H9 (cell line): ENCODE measurements at regions not wholly inside any gene's neighbourhood (a gene's known extent, or its start where the extent isn't known, plus 50 kb on each side); places are given as distances from the start of the nearest gene placed in this dataset.

Experiments
- DNase-seq: peaks from one replicate; pipeline ENCODE4 v3.0.0-alpha.2; 2017
- H2AFZ ChIP-seq: one replicate; pipeline ENCODE4 v1.6.1; 2013; ENCODE audit warnings: mild to moderate bottlenecking, low read length, control low read depth, moderate library complexity
- H2AK5ac ChIP-seq: 2 replicates; pipeline ENCODE4 v1.6.1; 2013; ENCODE audit warnings: low read length, control low read depth, mixed read lengths; ENCODE audit not compliant: insufficient read length
- H2BK120ac ChIP-seq: one replicate; pipeline ENCODE4 v1.6.1; 2013; ENCODE audit warnings: low read depth, mild to moderate bottlenecking, low read length, control low read depth, inconsistent platforms; ENCODE audit not compliant: poor library complexity, severe bottlenecking
- H2BK12ac ChIP-seq: 2 replicates; pipeline ENCODE4 v1.6.1; 2013; ENCODE audit warnings: low read length, control low read depth, mixed read lengths, low read depth; ENCODE audit not compliant: insufficient read length
- H2BK15ac ChIP-seq: 2 replicates; pipeline ENCODE4 v1.6.1; 2013; ENCODE audit warnings: low read depth, low read length, control low read depth
- H2BK20ac ChIP-seq: one replicate; pipeline ENCODE4 v1.6.1; 2013; ENCODE audit warnings: low read depth, mild to moderate bottlenecking, low read length, control low read depth, inconsistent platforms; ENCODE audit not compliant: poor library complexity, severe bottlenecking
- H2BK5ac ChIP-seq: 2 replicates; pipeline ENCODE4 v1.6.1; 2013; ENCODE audit warnings: low read length, control low read depth, mixed read lengths; ENCODE audit not compliant: insufficient read length
- H3K14ac ChIP-seq: 2 replicates; pipeline ENCODE4 v1.6.1; 2013; ENCODE audit warnings: low read length, control low read depth; ENCODE audit not compliant: insufficient read depth
- H3K18ac ChIP-seq: 2 replicates; pipeline ENCODE4 v1.6.1; 2013; ENCODE audit warnings: low read depth, mild to moderate bottlenecking, mixed read lengths, low read length, control low read depth; ENCODE audit not compliant: insufficient read length
- H3K23ac ChIP-seq: 2 replicates; pipeline ENCODE4 v1.6.1; 2013; ENCODE audit warnings: low read length, control low read depth, mixed read lengths, low read depth; ENCODE audit not compliant: insufficient read length
- H3K23me2 ChIP-seq: 2 replicates; pipeline ENCODE4 v1.6.1; 2013; ENCODE audit warnings: low read depth, mild to moderate bottlenecking, mixed read lengths, low read length, control low read depth; ENCODE audit not compliant: insufficient read length, poor library complexity, severe bottlenecking
- H3K27ac ChIP-seq: 2 replicates; pipeline ENCODE4 v1.5.1; 2013; ENCODE audit warnings: low read length, control low read depth, mixed read lengths, low read depth; ENCODE audit not compliant: insufficient read length
- H3K27me3 ChIP-seq: 2 replicates; pipeline ENCODE4 v1.6.1; 2013; ENCODE audit warnings: low read length, control low read depth, inconsistent platforms; ENCODE audit not compliant: insufficient read depth
- H3K4ac ChIP-seq: 2 replicates; pipeline ENCODE4 v1.6.1; 2013; ENCODE audit warnings: low read depth, mild to moderate bottlenecking, control low read depth, inconsistent platforms, low read length, moderate library complexity
- H3K4me1 ChIP-seq: 2 replicates; pipeline ENCODE4 v1.6.1; 2013; ENCODE audit warnings: low read length, control low read depth, inconsistent platforms; ENCODE audit not compliant: insufficient read depth
- H3K4me2 ChIP-seq: 2 replicates; pipeline ENCODE4 v1.6.1; 2013; ENCODE audit warnings: low read length, control low read depth, mixed read lengths; ENCODE audit not compliant: insufficient read length, insufficient read depth
- H3K56ac ChIP-seq: 2 replicates; pipeline ENCODE4 v1.6.1; 2013; ENCODE audit warnings: low read depth, mild to moderate bottlenecking, mixed read lengths, low read length, control low read depth; ENCODE audit not compliant: insufficient read length
- H3K79me1 ChIP-seq: 2 replicates; pipeline ENCODE4 v1.6.1; 2013; ENCODE audit warnings: low read depth, mild to moderate bottlenecking, moderate library complexity, low read length, control low read depth, inconsistent platforms; ENCODE audit not compliant: insufficient read depth, poor library complexity, severe bottlenecking
- H3K79me2 ChIP-seq: 2 replicates; pipeline ENCODE4 v1.6.1; 2013; ENCODE audit warnings: low read length, control low read depth, inconsistent platforms; ENCODE audit not compliant: insufficient read depth
- H3K9ac ChIP-seq: 2 replicates; pipeline ENCODE4 v1.6.1; 2013; ENCODE audit warnings: low read length, control low read depth, mixed read lengths; ENCODE audit not compliant: insufficient read length; ENCODE audit errors: extremely low read depth
- H3K9me3 ChIP-seq: one replicate; pipeline ENCODE4 v1.6.1; 2013; ENCODE audit warnings: low read depth, low read length, inconsistent platforms; ENCODE audit not compliant: control insufficient read depth
- H3T11ph ChIP-seq: one replicate; pipeline ENCODE4 v1.6.1; 2013; ENCODE audit warnings: mild to moderate bottlenecking, low read length, control low read depth, inconsistent platforms
- H4K20me1 ChIP-seq: one replicate; pipeline ENCODE4 v1.6.1; 2013; ENCODE audit not compliant: control insufficient read depth, insufficient read length, insufficient read depth
- H4K5ac ChIP-seq: 2 replicates; pipeline ENCODE4 v1.6.1; 2013; ENCODE audit warnings: low read depth, mild to moderate bottlenecking, mixed read lengths, low read length, control low read depth; ENCODE audit not compliant: insufficient read length
- H4K8ac ChIP-seq: replicated peaks from 2 replicates; pipeline ENCODE4 v1.6.1; 2013; ENCODE audit warnings: low read length, control low read depth, mixed read lengths, low read depth; ENCODE audit not compliant: insufficient read length
- H4K91ac ChIP-seq: 2 replicates; pipeline ENCODE4 v1.6.1; 2013; ENCODE audit warnings: low read depth, mild to moderate bottlenecking, moderate library complexity, mixed read lengths, low read length, control low read depth; ENCODE audit not compliant: insufficient read length
- H3K27ac Mint-ChIP-seq, 3 experiments: 2 replicates in 2 of 3; 3 replicates in 1 of 3; pipeline ENCODE4 v1.8.0; 2020 to 2021; ENCODE audit warnings: mixed read lengths in 3 of 3, mild to moderate bottlenecking in 1 of 3, moderate library complexity in 1 of 3
- H3K27me3 Mint-ChIP-seq: 2 replicates; pipeline ENCODE4 v1.8.0; 2021; ENCODE audit warnings: low read depth, mild to moderate bottlenecking, moderate library complexity, mixed read lengths
- H3K36me3 Mint-ChIP-seq, 3 experiments: 2 replicates in 2 of 3; 3 replicates in 1 of 3; pipeline ENCODE4 v1.8.0; 2020 to 2021; ENCODE audit warnings: low read depth in 3 of 3, mixed read lengths in 3 of 3; ENCODE audit not compliant: insufficient read depth in 1 of 3
- H3K4me1 Mint-ChIP-seq, 2 experiments: 2 replicates each; pipeline ENCODE4 v1.8.0; 2020; ENCODE audit warnings: mixed read lengths in 2 of 2
- H3K4me3 Mint-ChIP-seq, 2 experiments: 2 replicates in 1 of 2; 3 replicates in 1 of 2; pipeline ENCODE4 v1.8.0; 2020 to 2021; ENCODE audit warnings: mild to moderate bottlenecking in 2 of 2, mixed read lengths in 2 of 2, moderate library complexity in 1 of 2
- H3K9me3 Mint-ChIP-seq, 2 experiments: 2 replicates in 1 of 2; 3 replicates in 1 of 2; pipeline ENCODE4 v1.8.0; 2020; ENCODE audit warnings: mild to moderate bottlenecking in 2 of 2, mixed read lengths in 2 of 2, moderate library complexity in 1 of 2
- WGBS: extraction: QIAGEN DNeasy Blood & Tissue Kit; methylation state at CpG from one replicate; pipeline ENCODE4 v1.1.7; 2013; ENCODE audit warnings: missing lambda C conversion rate, low lambda C conversion rate, mixed read lengths; ENCODE audit not compliant: insufficient read length; ENCODE audit errors: extremely low coverage; 5-methylcytosine and 5-hydroxymethylcytosine counted together
- TF ChIP-seq, protein P1 (sequence below): fragments of 200-600 bp; sonication (generic); conservative IDR thresholded peaks from 3 replicates; pipeline ENCODE4 v1.8.0; 2021; ENCODE audit warnings: antibody characterized with exemption, mild to moderate bottlenecking

DNA sequence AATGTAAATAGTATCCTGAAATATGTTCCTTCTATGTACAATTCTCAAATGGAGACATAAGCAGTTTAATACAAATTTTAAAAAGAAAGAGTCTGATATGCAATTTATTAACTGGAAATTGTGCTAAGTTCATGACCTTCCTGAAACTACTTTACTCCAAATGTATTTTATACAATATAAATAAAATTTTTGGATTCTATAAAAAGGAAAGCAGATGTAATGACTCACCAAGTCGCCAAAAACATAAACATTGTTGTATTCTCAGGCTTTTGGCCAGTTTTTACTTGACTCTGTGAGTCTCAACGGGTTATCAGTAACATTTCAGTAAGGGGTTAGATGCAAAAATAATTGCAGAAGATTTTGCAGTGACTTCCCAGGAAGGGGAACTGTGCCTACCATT lies 948.2 kb downstream of the EPHA3 start:
- DNase-seq: no peak
- no peak overlapping the region for H3K4ac ChIP-seq
- Mint-ChIP-seq H3K36me3 (no peaks in the 10 kb centered on the region), H3K4me1 (peaks cover 0 to 2% of the 10 kb centered on the region in 2 experiments; a peak in 2 of 4 replicates), H3K9me3 (no peaks in the 10 kb centered on the region), H3K4me3 (no peak overlapping the region), H3K27ac (no peak overlapping the region), H3K27me3 (no peaks in the 10 kb centered on the region)
- H2BK120ac ChIP-seq: no peak overlapping the region
- no peaks in the 10 kb centered on the region for H3K23me2 ChIP-seq
- H3K9me3 ChIP-seq: no peaks in the 10 kb centered on the region
- no peak overlapping the region for H2BK15ac ChIP-seq
- no peaks in the 10 kb centered on the region for H3K79me2 ChIP-seq
- H4K91ac ChIP-seq: no peak overlapping the region
- no peak overlapping the region for H2BK12ac ChIP-seq
- no peak overlapping the region for H2BK20ac ChIP-seq
- H3K27me3 ChIP-seq: no peaks in the 10 kb centered on the region
- H2BK5ac ChIP-seq: no peak overlapping the region
- no peaks in the 10 kb centered on the region for H3K4me1 ChIP-seq
- H3K4me2 ChIP-seq: no peak overlapping the region
- H3K79me1 ChIP-seq: no peaks in the 10 kb centered on the region
- no peaks in the 10 kb centered on the region for H4K20me1 ChIP-seq
- TF ChIP-seq, protein P1, sequence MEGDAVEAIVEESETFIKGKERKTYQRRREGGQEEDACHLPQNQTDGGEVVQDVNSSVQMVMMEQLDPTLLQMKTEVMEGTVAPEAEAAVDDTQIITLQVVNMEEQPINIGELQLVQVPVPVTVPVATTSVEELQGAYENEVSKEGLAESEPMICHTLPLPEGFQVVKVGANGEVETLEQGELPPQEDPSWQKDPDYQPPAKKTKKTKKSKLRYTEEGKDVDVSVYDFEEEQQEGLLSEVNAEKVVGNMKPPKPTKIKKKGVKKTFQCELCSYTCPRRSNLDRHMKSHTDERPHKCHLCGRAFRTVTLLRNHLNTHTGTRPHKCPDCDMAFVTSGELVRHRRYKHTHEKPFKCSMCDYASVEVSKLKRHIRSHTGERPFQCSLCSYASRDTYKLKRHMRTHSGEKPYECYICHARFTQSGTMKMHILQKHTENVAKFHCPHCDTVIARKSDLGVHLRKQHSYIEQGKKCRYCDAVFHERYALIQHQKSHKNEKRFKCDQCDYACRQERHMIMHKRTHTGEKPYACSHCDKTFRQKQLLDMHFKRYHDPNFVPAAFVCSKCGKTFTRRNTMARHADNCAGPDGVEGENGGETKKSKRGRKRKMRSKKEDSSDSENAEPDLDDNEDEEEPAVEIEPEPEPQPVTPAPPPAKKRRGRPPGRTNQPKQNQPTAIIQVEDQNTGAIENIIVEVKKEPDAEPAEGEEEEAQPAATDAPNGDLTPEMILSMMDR: no peak
- no peak overlapping the region for H3K9ac ChIP-seq
- H3K18ac ChIP-seq: no peak overlapping the region
- no peak overlapping the region for H2AK5ac ChIP-seq
- no peak overlapping the region for H3K14ac ChIP-seq
- H3K56ac ChIP-seq: no peak overlapping the region
- H3K27ac ChIP-seq: no peak overlapping the region
- no CpG with 5 or more reads among the region's 2 CpGs for WGBS
- no peak overlapping the region for H4K8ac ChIP-seq
- no peak overlapping the region for H2AFZ ChIP-seq
- H3T11ph ChIP-seq: no peak overlapping the region
- no peak overlapping the region for H4K5ac ChIP-seq
- H3K23ac ChIP-seq: no peak overlapping the region
